C4-2B (cell line): ENCODE measurements at regions not wholly inside any gene's neighbourhood (a gene's known extent, or its start where the extent isn't known, plus 50 kb on each side); places are given as distances from the start of the nearest gene placed in this dataset.

Experiments
- H3K27ac ChIP-seq: fragments of 450-650 bp; 2 replicates; pipeline ENCODE4 v1.5.1; 2017
- CTCF ChIP-seq: fragments of 450-650 bp; conservative IDR thresholded peaks from 2 replicates; pipeline ENCODE4 v1.5.1; 2017; ENCODE audit warnings: mild to moderate bottlenecking
- ZFX ChIP-seq: fragments of 450-650 bp; IDR thresholded peaks from 2 replicates; pipeline ENCODE4 v1.6.1; 2017

- no peak overlapping the region for H3K27ac ChIP-seq
- TF ChIP-seq ZFX = no peak
- no peak for TF ChIP-seq CTCF
Observed at GRCh38 chr4:52366191-52366590, 292.9 kb downstream of the USP46 start.

DNA sequence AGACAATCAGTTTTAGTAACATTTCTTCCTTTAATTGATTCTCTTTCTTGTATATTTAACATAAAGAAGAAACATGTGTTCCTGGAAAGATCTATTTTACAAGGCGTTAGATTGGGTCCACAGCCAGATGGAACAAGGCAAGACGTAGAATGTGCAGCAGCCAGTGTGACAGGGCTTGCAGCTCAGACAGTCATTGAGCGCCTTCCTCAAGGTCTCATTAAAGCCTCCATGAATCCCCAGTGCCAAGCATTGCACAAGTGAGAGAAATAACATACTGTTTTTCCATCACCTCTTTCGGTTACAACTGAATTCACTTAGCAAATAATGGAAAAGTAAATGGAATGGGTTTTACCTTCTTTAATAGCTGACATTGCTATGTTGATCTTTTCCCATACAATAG lies 292.5 kb downstream of the USP46 start:
- H3K27ac ChIP-seq = no peak overlapping the region
- TF ChIP-seq ZFX = no peak
- no peak for TF ChIP-seq CTCF

DNA sequence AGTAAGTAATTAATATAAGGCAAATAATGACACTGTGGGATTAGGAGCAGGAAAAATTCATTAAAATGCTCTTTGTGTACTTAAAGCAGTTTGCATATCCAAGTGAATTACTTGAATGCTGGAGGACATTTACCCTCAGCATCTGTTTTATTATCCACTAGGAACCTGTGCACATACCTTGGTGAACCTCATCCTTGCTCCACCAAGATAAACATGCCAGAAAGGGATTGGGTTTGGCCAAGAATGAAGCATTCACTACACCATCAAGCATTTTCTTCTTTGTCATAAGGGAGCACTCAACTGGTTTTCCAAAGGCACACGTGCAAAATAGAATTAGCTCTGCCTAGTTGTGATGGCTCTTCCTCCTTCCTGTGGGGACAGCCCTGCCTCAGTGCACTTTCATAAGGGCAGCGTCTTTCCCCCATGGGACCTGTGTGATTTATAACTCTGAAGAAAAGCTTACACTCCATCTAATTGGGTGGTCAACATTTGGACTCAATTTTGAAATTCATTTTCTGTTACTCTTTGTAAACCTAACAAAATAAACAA lies 291.7 kb downstream of the USP46 start:
- no peak overlapping the region for H3K27ac ChIP-seq
- TF ChIP-seq ZFX (no peak), CTCF (no peak)

GRCh38 chr4:52368895-52369294 lies 290.2 kb downstream of the USP46 start:
- no peak overlapping the region for H3K27ac ChIP-seq
- no peak for TF ChIP-seq ZFX
- TF ChIP-seq CTCF = no peak

GRCh38 chr4:52369649-52370048 lies 289.5 kb downstream of the USP46 start:
- H3K27ac ChIP-seq = no peak overlapping the region
- TF ChIP-seq CTCF (no peak), ZFX (no peak)

GRCh38 chr4:52370576-52370975 lies 288.5 kb downstream of the USP46 start:
- no peak overlapping the region for H3K27ac ChIP-seq
- TF ChIP-seq CTCF (no peak), ZFX (no peak)

DNA sequence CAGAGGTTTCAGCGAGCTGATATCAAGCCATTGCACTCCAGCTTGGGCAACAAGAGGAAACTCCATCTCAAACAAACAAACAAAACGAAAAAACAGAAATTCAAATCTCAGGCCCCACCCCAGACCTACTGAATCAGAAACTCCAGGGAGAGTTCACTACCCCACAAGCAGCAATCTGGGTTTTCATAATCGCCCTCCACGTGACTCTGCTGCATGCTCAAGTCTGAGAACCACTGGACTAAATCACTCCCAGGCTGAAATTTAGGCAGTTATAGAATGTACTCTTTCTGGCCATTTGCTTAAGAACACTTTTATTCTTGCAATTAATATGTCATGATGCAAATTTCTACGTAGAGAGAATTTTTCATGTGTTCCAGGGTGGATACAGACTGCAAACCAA lies 287.3 kb downstream of the USP46 start:
- TF ChIP-seq ZFX (no peak), CTCF (no peak)
- H3K27ac ChIP-seq = no peak overlapping the region
